ENCODE measurements at regions not wholly inside any gene's neighbourhood (a gene's known extent, or its start where the extent isn't known, plus 50 kb on each side); places are given as distances from the start of the nearest gene placed in this dataset.

DNA sequence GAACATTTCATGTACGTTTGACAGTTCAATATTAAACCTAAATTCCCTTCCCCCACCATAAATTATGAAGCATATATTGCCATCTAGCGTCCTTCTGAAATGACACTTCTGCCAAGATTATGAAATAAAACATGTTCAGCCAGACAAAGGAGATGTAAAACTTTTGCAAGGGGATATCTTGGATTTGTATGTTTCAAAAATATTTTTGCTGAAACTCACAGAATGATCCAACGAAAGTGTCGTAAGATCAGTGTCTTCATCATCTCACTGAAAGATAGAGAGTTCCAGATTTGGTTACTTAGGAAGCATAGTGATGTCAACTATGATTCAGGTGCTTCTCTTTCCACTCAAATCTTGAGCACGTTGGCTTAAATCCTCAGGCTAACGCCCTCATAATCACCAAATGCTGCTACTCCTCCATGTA lies 904.3 kb downstream of the XPNPEP1 start (continued):
- TF ChIP-seq, protein P1, sequence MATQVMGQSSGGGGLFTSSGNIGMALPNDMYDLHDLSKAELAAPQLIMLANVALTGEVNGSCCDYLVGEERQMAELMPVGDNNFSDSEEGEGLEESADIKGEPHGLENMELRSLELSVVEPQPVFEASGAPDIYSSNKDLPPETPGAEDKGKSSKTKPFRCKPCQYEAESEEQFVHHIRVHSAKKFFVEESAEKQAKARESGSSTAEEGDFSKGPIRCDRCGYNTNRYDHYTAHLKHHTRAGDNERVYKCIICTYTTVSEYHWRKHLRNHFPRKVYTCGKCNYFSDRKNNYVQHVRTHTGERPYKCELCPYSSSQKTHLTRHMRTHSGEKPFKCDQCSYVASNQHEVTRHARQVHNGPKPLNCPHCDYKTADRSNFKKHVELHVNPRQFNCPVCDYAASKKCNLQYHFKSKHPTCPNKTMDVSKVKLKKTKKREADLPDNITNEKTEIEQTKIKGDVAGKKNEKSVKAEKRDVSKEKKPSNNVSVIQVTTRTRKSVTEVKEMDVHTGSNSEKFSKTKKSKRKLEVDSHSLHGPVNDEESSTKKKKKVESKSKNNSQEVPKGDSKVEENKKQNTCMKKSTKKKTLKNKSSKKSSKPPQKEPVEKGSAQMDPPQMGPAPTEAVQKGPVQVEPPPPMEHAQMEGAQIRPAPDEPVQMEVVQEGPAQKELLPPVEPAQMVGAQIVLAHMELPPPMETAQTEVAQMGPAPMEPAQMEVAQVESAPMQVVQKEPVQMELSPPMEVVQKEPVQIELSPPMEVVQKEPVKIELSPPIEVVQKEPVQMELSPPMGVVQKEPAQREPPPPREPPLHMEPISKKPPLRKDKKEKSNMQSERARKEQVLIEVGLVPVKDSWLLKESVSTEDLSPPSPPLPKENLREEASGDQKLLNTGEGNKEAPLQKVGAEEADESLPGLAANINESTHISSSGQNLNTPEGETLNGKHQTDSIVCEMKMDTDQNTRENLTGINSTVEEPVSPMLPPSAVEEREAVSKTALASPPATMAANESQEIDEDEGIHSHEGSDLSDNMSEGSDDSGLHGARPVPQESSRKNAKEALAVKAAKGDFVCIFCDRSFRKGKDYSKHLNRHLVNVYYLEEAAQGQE (IDR thresholded peaks at IDR 0.05; ENCODE audit: unreplicated experiment): no peak
- TF ChIP-seq ZNF114 (CRISPR knock-in tag; IDR thresholded peaks at IDR 0.05): no peak
- no peak for TF ChIP-seq ETS1 (IDR thresholded peaks at IDR 0.05)
- TF ChIP-seq EZH2phosphoT487 (IDR thresholded peaks at IDR 0.05; ENCODE audit: unreplicated experiment): no peak
- no peak for TF ChIP-seq JUNB (IDR thresholded peaks at IDR 0.05; ENCODE audit: unreplicated experiment)

DNA sequence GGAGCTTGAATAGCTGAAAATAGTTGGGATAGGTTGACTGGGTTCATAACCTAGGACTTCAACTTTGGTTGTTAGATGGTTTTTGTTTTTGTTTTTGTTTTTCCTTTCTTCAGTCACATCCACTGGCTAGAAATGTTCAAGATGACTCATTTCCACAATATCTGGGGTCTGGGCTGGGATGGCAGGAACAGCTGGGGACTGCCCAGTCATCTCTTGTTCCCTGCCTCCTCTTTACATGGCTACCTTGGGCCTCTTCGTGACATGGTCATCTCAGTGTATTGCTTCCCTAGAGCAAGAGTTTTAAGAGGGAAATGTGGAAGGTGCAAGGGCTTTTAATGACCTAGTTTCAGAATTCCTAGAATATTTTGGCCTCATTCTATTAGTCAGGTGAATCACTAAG lies 915.8 kb downstream of the XPNPEP1 start:
- Histone ChIP-seq H3K27ac (ENCODE audit: low read depth) (no peak overlapping the region), H3K4me3 (no peak overlapping the region), H3K27me3 (ENCODE audit: insufficient read depth) (no peaks in the 10 kb centered on the region), H3K9me2 (ENCODE audit: insufficient read depth) (no peaks in the 10 kb centered on the region), H3K36me3 (ENCODE audit: insufficient read depth) (no peaks in the 10 kb centered on the region), H3K79me2 (replicated peaks; ENCODE audit: insufficient read depth) (no peaks in the 10 kb centered on the region), H2AFZ (no peak overlapping the region), H4K20me1 (replicated peaks; ENCODE audit: insufficient read depth) (no peaks in the 10 kb centered on the region), H3F3A (replicated peaks; ENCODE audit: low read depth) (no peaks in the 10 kb centered on the region), H3K4me1 (ENCODE audit: insufficient read depth) (no peaks in the 10 kb centered on the region), H3K4me2 (no peak overlapping the region)
- ATAC-seq (no peak), DNase-seq (ENCODE audit: low spot score) (no peak)
- H3K9me3 Mint-ChIP-seq: no peaks in the 10 kb centered on the region
- TF ChIP-seq ZNF114 (CRISPR knock-in tag; IDR thresholded peaks at IDR 0.05): no peak
- TF ChIP-seq EZH2 (IDR thresholded peaks at IDR 0.05; ENCODE audit: low read depth, unreplicated experiment): no peak
- TF ChIP-seq ETS1 (IDR thresholded peaks at IDR 0.05): no peak
- TF ChIP-seq POLR2AphosphoS5 (IDR thresholded peaks at IDR 0.05; ENCODE audit: low read depth): no peak
- no peak for TF ChIP-seq ZNF331 (CRISPR knock-in tag; IDR thresholded peaks at IDR 0.05; ENCODE audit: low read depth)
- no peak overlapping the region; the same call in 1 of the 2 replicates for H3K27ac Mint-ChIP-seq
- H3K4me3 Mint-ChIP-seq: no peak overlapping the region
- no peaks in the 10 kb centered on the region for H3K36me3 Mint-ChIP-seq (ENCODE audit: low read depth)
- H3K4me1 Mint-ChIP-seq: no peaks in the 10 kb centered on the region
- no peaks in the 10 kb centered on the region for H3K27me3 Mint-ChIP-seq (ENCODE audit: insufficient read depth, low read depth, poor library complexity)

DNA sequence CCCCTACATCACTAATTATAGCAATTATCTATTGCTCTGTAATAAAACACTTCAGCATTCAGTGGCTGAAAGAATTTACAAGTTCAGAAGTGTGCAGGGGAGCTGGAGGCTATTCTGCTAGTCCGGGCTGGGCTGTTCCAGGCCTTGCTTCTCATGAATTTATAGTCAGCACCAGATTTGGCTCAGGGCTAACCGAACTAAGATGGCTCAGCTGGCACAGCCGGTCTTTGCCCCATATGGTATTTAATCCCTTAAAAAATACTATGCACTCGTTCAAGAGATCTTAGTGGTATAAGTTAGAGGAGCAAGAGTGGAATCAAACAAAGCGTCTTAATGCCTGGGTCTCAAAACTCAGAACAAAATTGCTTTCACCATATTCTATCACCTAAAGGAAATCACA lies 932.9 kb downstream of the XPNPEP1 start:
- no peak overlapping the region for H3K27ac Mint-ChIP-seq
- no peaks in the 10 kb centered on the region; the same call in 2 of the 3 replicates for H3K4me1 Mint-ChIP-seq
- Histone ChIP-seq H2AFZ (no peak overlapping the region), H3K4me1 (ENCODE audit: insufficient read depth) (no peaks in the 10 kb centered on the region), H3F3A (replicated peaks; ENCODE audit: low read depth) (no peaks in the 10 kb centered on the region), H3K79me2 (replicated peaks; ENCODE audit: insufficient read depth) (no peaks in the 10 kb centered on the region), H3K4me3 (no peak overlapping the region), H3K36me3 (ENCODE audit: insufficient read depth) (no peaks in the 10 kb centered on the region), H3K27ac (ENCODE audit: low read depth) (no peak overlapping the region), H3K4me2 (no peak overlapping the region), H4K20me1 (replicated peaks; ENCODE audit: insufficient read depth) (no peaks in the 10 kb centered on the region), H3K27me3 (ENCODE audit: insufficient read depth) (no peaks in the 10 kb centered on the region), H3K9me2 (ENCODE audit: insufficient read depth) (no peaks in the 10 kb centered on the region)
- no peaks in the 10 kb centered on the region for H3K36me3 Mint-ChIP-seq (ENCODE audit: low read depth)
- ATAC-seq (no peak), DNase-seq (ENCODE audit: low spot score) (no peak)
- no peak overlapping the region for H3K4me3 Mint-ChIP-seq
- H3K9me3 Mint-ChIP-seq: no peaks in the 10 kb centered on the region
- no peaks in the 10 kb centered on the region for H3K27me3 Mint-ChIP-seq (ENCODE audit: insufficient read depth, low read depth, poor library complexity)
- no peak for TF ChIP-seq ZNF114 (CRISPR knock-in tag; IDR thresholded peaks at IDR 0.05)
- no peak for TF ChIP-seq POLR2AphosphoS5 (IDR thresholded peaks at IDR 0.05; ENCODE audit: low read depth)
- no peak for TF ChIP-seq STAT1 (IDR thresholded peaks at IDR 0.05; ENCODE audit: unreplicated experiment)
- no peak for TF ChIP-seq ZNF331 (CRISPR knock-in tag; IDR thresholded peaks at IDR 0.05; ENCODE audit: low read depth)
- TF ChIP-seq EZH2phosphoT487 (IDR thresholded peaks at IDR 0.05; ENCODE audit: unreplicated experiment): no peak
- TF ChIP-seq JUNB (IDR thresholded peaks at IDR 0.05; ENCODE audit: unreplicated experiment): no peak
- TF ChIP-seq CTCF (conservative IDR thresholded peaks at IDR 0.05; ENCODE audit: low read depth in 2 of 2): no peak
- TF ChIP-seq, protein P1 (IDR thresholded peaks at IDR 0.05; ENCODE audit: unreplicated experiment): no peak
- no peak for TF ChIP-seq EZH2 (IDR thresholded peaks at IDR 0.05; ENCODE audit: low read depth, unreplicated experiment)

Data from GM23338 (cell line).